IMR-90 (cell line): ENCODE measurements at regions not wholly inside any gene's neighbourhood (a gene's known extent, or its start where the extent isn't known, plus 50 kb on each side); places are given as distances from the start of the nearest gene placed in this dataset.

Experiments used
- ATAC-seq: fragments of 200-7000 bp; cut with Tn5 transposase; 2 replicates; pipeline ENCODE4 v1.9.1; 2020; ENCODE audit warnings: low read depth, mild to moderate bottlenecking, moderate library complexity
- BruUV-seq: library from RNA; stranded (reverse); fragments of 400-500 nt; replicated peaks from 2 replicates; lab custom pipeline; 2021; lab: Mats Ljungman, UMichigan
- CTCF ChIA-PET: fragments of 300-600 bp; formaldehyde crosslinking; extraction: SDS; loops from one replicate; lab custom pipeline; 2021; ENCODE audit warnings: antibody characterized with exemption; lab: Yijun Ruan, JAX
- POLR2A ChIA-PET: fragments of 300-600 bp; sonication (Branson Sonifier 250); formaldehyde crosslinking; loops from one replicate; lab custom pipeline; 2022; ENCODE audit warnings: antibody characterized with exemption; ENCODE audit not compliant: unreplicated experiment; lab: Charles Lee
- DNase-seq: peaks from one replicate; pipeline ENCODE4 v3.0.0; 2013
- H2AFZ ChIP-seq: replicated peaks from 2 replicates; pipeline ENCODE3; 2013; ENCODE audit warnings: low read length, mild to moderate bottlenecking; ENCODE audit not compliant: poor library complexity
- H2AK5ac ChIP-seq: 2 replicates; pipeline ENCODE4 v1.6.1; 2013; ENCODE audit warnings: low read depth, low read length, inconsistent platforms
- H2AK9ac ChIP-seq: replicated peaks from 2 replicates; pipeline ENCODE3; 2013; ENCODE audit warnings: mild to moderate bottlenecking, low read depth, low read length, moderate library complexity; ENCODE audit not compliant: poor library complexity
- H2BK120ac ChIP-seq: 2 replicates; pipeline ENCODE4 v1.6.1; 2013; ENCODE audit warnings: low read depth, low read length, inconsistent platforms
- H2BK15ac ChIP-seq: 3 replicates; pipeline ENCODE4 v1.6.1; 2013; ENCODE audit warnings: low read depth, low read length, inconsistent platforms
- H2BK20ac ChIP-seq: 2 replicates; pipeline ENCODE4 v1.6.1; 2013; ENCODE audit warnings: low read depth, mild to moderate bottlenecking, inconsistent platforms, low read length, moderate library complexity
- H2BK5ac ChIP-seq: 2 replicates; pipeline ENCODE4 v1.6.1; 2013; ENCODE audit warnings: mild to moderate bottlenecking, low read depth, low read length, inconsistent platforms; ENCODE audit not compliant: poor library complexity, severe bottlenecking
- H3K14ac ChIP-seq: replicated peaks from 2 replicates; pipeline ENCODE4 v1.6.1; 2013; ENCODE audit warnings: low read depth, low read length, inconsistent platforms
- H3K18ac ChIP-seq: 2 replicates; pipeline ENCODE4 v1.6.1; 2013; ENCODE audit warnings: low read depth, low read length, control low read depth
- H3K23ac ChIP-seq: 2 replicates; pipeline ENCODE4 v1.6.1; 2013; ENCODE audit warnings: low read depth, low read length, inconsistent platforms
- H3K27ac ChIP-seq: 2 replicates; pipeline ENCODE4 v1.5.1; 2013; ENCODE audit warnings: mild to moderate bottlenecking, control low read depth, low read length; ENCODE audit not compliant: insufficient read depth
- H3K27me3 ChIP-seq: 2 replicates; pipeline ENCODE4 v1.6.1; 2013; ENCODE audit warnings: low read length; ENCODE audit not compliant: control insufficient read depth, insufficient read depth
- H3K36me3 ChIP-seq: 2 replicates; pipeline ENCODE4 v1.6.1; 2013; ENCODE audit warnings: low read length, mixed read lengths; ENCODE audit not compliant: control insufficient read depth, insufficient read depth
- H3K4ac ChIP-seq: 2 replicates; pipeline ENCODE4 v1.6.1; 2013; ENCODE audit warnings: low read depth, low read length, inconsistent platforms
- H3K4me1 ChIP-seq: 2 replicates; pipeline ENCODE4 v1.6.1; 2013; ENCODE audit warnings: low read length, mixed read lengths; ENCODE audit not compliant: control insufficient read depth, insufficient read depth
- H3K4me2 ChIP-seq: 2 replicates; pipeline ENCODE4 v1.6.1; 2013; ENCODE audit warnings: low read depth, mild to moderate bottlenecking, control low read depth, low read length, moderate library complexity
- H3K4me3 ChIP-seq: 2 replicates; pipeline ENCODE4 v1.5.1; 2013; ENCODE audit warnings: low read depth, mild to moderate bottlenecking, control low read depth, low read length, moderate library complexity; ENCODE audit not compliant: insufficient read depth
- H3K56ac ChIP-seq: 2 replicates; pipeline ENCODE4 v1.6.1; 2013; ENCODE audit warnings: low read length, inconsistent platforms; ENCODE audit not compliant: insufficient read depth; ENCODE audit errors: extremely low read depth
- H3K79me1 ChIP-seq, 2 experiments: 2 replicates each; pipeline ENCODE4 v1.6.1; 2013; ENCODE audit warnings: low read length in 2 of 2, inconsistent platforms in 1 of 2, low read depth in 1 of 2
- H3K9ac ChIP-seq: 2 replicates; pipeline ENCODE4 v1.6.1; 2013; ENCODE audit warnings: low read depth, low read length, control low read depth
- H3K9me1 ChIP-seq: 2 replicates; pipeline ENCODE4 v1.6.1; 2013; ENCODE audit warnings: low read length, inconsistent platforms; ENCODE audit not compliant: insufficient read depth
- H3K9me3 ChIP-seq: 2 replicates; pipeline ENCODE4 v1.6.1; 2013; ENCODE audit warnings: low read length; ENCODE audit not compliant: control insufficient read depth, insufficient read depth
- H4K20me1 ChIP-seq: 2 replicates; pipeline ENCODE4 v1.6.1; 2013; ENCODE audit warnings: low read length, inconsistent platforms; ENCODE audit not compliant: insufficient read depth
- H4K5ac ChIP-seq: 2 replicates; pipeline ENCODE4 v1.6.1; 2013; ENCODE audit warnings: mild to moderate bottlenecking, low read depth, low read length, control low read depth
- H4K8ac ChIP-seq, 2 experiments: 2 replicates each; pipeline ENCODE4 v1.6.1; 2013; ENCODE audit warnings: low read depth in 2 of 2, low read length in 2 of 2, control low read depth in 1 of 2, inconsistent platforms in 1 of 2
- H4K91ac ChIP-seq: 2 replicates; pipeline ENCODE4 v1.6.1; 2013; ENCODE audit warnings: low read depth, low read length, inconsistent platforms; ENCODE audit not compliant: insufficient read depth
- BHLHE40 ChIP-seq: fragments of 150-350 bp; IDR thresholded peaks from 2 replicates; pipeline ENCODE4 v1.6.1; 2016; ENCODE audit warnings: mild to moderate bottlenecking, low read depth, low read length
- CEBPB ChIP-seq: IDR thresholded peaks from 2 replicates; pipeline ENCODE4 v1.6.1; 2012; ENCODE audit warnings: low read depth, low read length, improper control_type of control experiment
- CHD1 ChIP-seq: IDR thresholded peaks from 2 replicates; pipeline ENCODE4 v1.6.1; 2012; ENCODE audit warnings: low read depth, low read length, improper control_type of control experiment
- FOS ChIP-seq: fragments of 150-350 bp; IDR thresholded peaks from 2 replicates; pipeline ENCODE4 v1.6.1; 2016; ENCODE audit warnings: low read depth, low read length
- MAFK ChIP-seq: IDR thresholded peaks from 2 replicates; pipeline ENCODE4 v1.6.1; 2012; ENCODE audit warnings: low read depth, low read length, improper control_type of control experiment
- MAZ ChIP-seq: IDR thresholded peaks from 2 replicates; pipeline ENCODE4 v1.6.1; 2012; ENCODE audit warnings: low read depth, mild to moderate bottlenecking, low read length, improper control_type of control experiment, moderate library complexity, borderline replicate concordance
- RCOR1 ChIP-seq: IDR thresholded peaks from 2 replicates; pipeline ENCODE4 v1.6.1; 2012; ENCODE audit warnings: mild to moderate bottlenecking, low read length, improper control_type of control experiment; ENCODE audit not compliant: insufficient replicate concordance
- RFX5 ChIP-seq: IDR thresholded peaks from 2 replicates; pipeline ENCODE4 v1.8.0; 2012; ENCODE audit warnings: low read depth, mild to moderate bottlenecking, low read length, moderate library complexity
- SMC3 ChIP-seq: fragments of 150-350 bp; IDR thresholded peaks from 2 replicates; pipeline ENCODE4 v1.6.1; 2016; ENCODE audit warnings: low read depth, mild to moderate bottlenecking, antibody characterized with exemption, low read length, moderate library complexity
- WGBS, 2 experiments: methylation state at CpG; one replicate each; pipeline versions ENCODE4 v1.1.5 to v1.1.7; 2013; ENCODE audit warnings: missing lambda C conversion rate in 2 of 2; ENCODE audit not compliant: insufficient read length in 1 of 2; ENCODE audit errors: extremely low coverage in 2 of 2; 5-methylcytosine and 5-hydroxymethylcytosine counted together
- dilution Hi-C: fragments of 300-500 bp; cut with HindIII; formaldehyde crosslinking; loops from one replicate; pipeline ENCODE4 v1.14.3; 2018; ENCODE audit warnings: low sequenced_read_pairs; ENCODE audit not compliant: unreplicated experiment
- in situ Hi-C: fragments of 300-500 bp; cut with MboI; formaldehyde crosslinking; loops from 3 replicates; pipeline ENCODE4 v1.14.3; 2019; ENCODE audit warnings: low sequenced_read_pairs, inconsistent platforms, mixed read lengths
- intact Hi-C: fragments of 100-400 bp; cut with micrococcal nuclease; formaldehyde crosslinking; loops from 2 replicates; pipeline ENCODE4 v1.10.0; 2022
- TF ChIP-seq, protein P1 (sequence below): conservative IDR thresholded peaks from 2 replicates; pipeline ENCODE4 v1.5.1; 2012; ENCODE audit warnings: mild to moderate bottlenecking, low read depth, low read length, improper control_type of control experiment
- TF ChIP-seq, protein P2 (sequence below): fragments of 150-350 bp; IDR thresholded peaks from 2 replicates; pipeline ENCODE4 v1.6.1; 2017; ENCODE audit warnings: mild to moderate bottlenecking, antibody characterized with exemption, low read length, low read depth
- TF ChIP-seq, protein P3 (sequence below): fragments of 150-350 bp; IDR thresholded peaks from 2 replicates; pipeline ENCODE4 v1.6.1; 2016; ENCODE audit warnings: low read depth, mild to moderate bottlenecking, low read length, moderate library complexity, borderline replicate concordance

DNA sequence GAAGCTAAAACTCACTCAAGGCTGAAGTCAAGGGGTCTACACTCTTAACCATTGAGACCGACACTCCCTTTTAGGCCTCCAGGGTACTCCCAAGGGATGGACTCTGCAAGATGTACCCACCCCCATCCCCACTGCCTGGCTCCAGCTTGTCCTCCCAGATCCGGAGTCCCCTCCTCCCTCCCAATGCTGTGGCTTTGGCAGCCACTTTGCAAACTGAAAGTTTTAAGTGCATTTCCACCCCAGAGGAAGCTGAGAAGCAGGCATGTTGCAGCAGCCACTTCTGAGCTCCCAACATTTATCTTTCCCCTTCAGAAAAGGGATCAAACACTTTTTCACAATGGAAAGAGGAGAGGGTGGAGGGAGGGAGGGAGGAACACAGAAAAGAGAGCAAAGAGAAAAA lies 115.2 kb downstream of the COPRS start (continued):
- TF ChIP-seq MAFK: no peak

DNA sequence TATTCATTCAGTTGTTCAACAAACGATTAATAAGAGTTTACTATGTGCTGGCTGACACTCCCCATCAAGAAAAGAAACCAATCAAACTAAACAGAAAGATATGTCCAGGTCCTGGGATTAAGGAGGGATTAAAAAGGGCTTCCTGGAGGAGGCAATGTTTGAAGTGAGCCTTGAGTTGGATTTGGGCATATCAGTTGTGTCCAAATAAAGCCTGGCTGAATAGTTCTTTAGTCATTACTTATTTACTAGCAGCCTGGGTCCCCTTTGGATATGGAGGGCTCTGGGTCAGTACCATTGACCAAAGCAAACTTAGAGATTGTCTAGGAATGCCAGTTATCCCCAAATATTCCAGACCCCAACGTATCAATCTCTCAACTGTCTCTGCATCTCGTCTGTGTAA lies 117.7 kb downstream of the COPRS start:
- Histone ChIP-seq H3K14ac (peak overlapping the region; percentile 59), H3K4me1 (peaks cover 40% of the 10 kb centered on the region), H3K27me3 (no peaks in the 10 kb centered on the region), H2AK5ac (peak overlapping the region; percentile 61), H3K4me2 (no peak overlapping the region), H2BK120ac (peak overlapping the region; percentile 98), H4K91ac (peak overlapping the region; percentile 85), H4K8ac (peak overlapping the region; percentile 7 to 68), H3K9me1 (peaks cover 23% of the 10 kb centered on the region), H3K56ac (peak overlapping the region; percentile 47), H2BK20ac (peak overlapping the region; percentile 92), H2AFZ (no peak overlapping the region), H4K5ac (peak overlapping the region; percentile 37; the same call in 1 of the 2 replicates), H3K79me1 (no peaks in the 10 kb centered on the region), H3K9me3 (no peaks in the 10 kb centered on the region), H3K23ac (peak overlapping the region; percentile 37), H3K4me3 (no peak overlapping the region), H2BK15ac (peak overlapping the region; percentile 55), H3K9ac (no peak overlapping the region; the same call in 1 of the 2 replicates), H2BK5ac (peak overlapping the region; percentile 93), H3K4ac (peak overlapping the region; percentile 79), H3K36me3 (no peaks in the 10 kb centered on the region), H4K20me1 (no peaks in the 10 kb centered on the region), H3K27ac (peak overlapping the region; percentile 31; the same call in 1 of the 2 replicates), H3K18ac (peak overlapping the region; percentile 85), H2AK9ac (peak overlapping the region; percentile 53)
- no peak for DNase-seq
- BruUV-seq: no TSS peak
- no CpG with 5 or more reads among the region's 3 CpGs for WGBS, 2 experiments
- no peak for TF ChIP-seq FOS
- TF ChIP-seq, protein P1, sequence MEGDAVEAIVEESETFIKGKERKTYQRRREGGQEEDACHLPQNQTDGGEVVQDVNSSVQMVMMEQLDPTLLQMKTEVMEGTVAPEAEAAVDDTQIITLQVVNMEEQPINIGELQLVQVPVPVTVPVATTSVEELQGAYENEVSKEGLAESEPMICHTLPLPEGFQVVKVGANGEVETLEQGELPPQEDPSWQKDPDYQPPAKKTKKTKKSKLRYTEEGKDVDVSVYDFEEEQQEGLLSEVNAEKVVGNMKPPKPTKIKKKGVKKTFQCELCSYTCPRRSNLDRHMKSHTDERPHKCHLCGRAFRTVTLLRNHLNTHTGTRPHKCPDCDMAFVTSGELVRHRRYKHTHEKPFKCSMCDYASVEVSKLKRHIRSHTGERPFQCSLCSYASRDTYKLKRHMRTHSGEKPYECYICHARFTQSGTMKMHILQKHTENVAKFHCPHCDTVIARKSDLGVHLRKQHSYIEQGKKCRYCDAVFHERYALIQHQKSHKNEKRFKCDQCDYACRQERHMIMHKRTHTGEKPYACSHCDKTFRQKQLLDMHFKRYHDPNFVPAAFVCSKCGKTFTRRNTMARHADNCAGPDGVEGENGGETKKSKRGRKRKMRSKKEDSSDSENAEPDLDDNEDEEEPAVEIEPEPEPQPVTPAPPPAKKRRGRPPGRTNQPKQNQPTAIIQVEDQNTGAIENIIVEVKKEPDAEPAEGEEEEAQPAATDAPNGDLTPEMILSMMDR: no peak
- no peak for TF ChIP-seq BHLHE40
- TF ChIP-seq CEBPB: no peak
- no peak for TF ChIP-seq CHD1
- TF ChIP-seq RCOR1: no peak
- TF ChIP-seq MAZ: no peak
- TF ChIP-seq, protein P2, sequence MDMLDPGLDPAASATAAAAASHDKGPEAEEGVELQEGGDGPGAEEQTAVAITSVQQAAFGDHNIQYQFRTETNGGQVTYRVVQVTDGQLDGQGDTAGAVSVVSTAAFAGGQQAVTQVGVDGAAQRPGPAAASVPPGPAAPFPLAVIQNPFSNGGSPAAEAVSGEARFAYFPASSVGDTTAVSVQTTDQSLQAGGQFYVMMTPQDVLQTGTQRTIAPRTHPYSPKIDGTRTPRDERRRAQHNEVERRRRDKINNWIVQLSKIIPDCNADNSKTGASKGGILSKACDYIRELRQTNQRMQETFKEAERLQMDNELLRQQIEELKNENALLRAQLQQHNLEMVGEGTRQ: no peak
- TF ChIP-seq SMC3: no peak
- TF ChIP-seq, protein P3, sequence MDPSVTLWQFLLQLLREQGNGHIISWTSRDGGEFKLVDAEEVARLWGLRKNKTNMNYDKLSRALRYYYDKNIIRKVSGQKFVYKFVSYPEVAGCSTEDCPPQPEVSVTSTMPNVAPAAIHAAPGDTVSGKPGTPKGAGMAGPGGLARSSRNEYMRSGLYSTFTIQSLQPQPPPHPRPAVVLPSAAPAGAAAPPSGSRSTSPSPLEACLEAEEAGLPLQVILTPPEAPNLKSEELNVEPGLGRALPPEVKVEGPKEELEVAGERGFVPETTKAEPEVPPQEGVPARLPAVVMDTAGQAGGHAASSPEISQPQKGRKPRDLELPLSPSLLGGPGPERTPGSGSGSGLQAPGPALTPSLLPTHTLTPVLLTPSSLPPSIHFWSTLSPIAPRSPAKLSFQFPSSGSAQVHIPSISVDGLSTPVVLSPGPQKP: no peak
- no peak for TF ChIP-seq RFX5
- TF ChIP-seq MAFK: no peak
- ChIA-PET POLR2A (no interaction called here), CTCF (no interaction called here)
- dilution Hi-C loops (no loop called here), in situ Hi-C loops (no loop called here), intact Hi-C loops (loop anchor here (5.0 kb wide), 2 partner anchors 81 to 184 kb away; no protein-coding TSS in a partner anchor)
- no peak for ATAC-seq
